Vagina (tissue), 2 donors: ENCODE measurements at regions not wholly inside any gene's neighbourhood (a gene's known extent, or its start where the extent isn't known, plus 50 kb on each side); places are given as distances from the start of the nearest gene placed in this dataset.

ENCODE experiments used
- POLR2A ChIP-seq, 2 donors: fragments of 450-650 bp; IDR thresholded peaks; one replicate each; pipeline ENCODE4 v1.6.1; 2017; ENCODE audit warnings: antibody characterized with exemption in 2 of 2, mild to moderate bottlenecking in 2 of 2, moderate library complexity in 2 of 2
- POLR2AphosphoS5 ChIP-seq, 2 donors: sonication (generic); formaldehyde crosslinking; IDR thresholded peaks; one replicate each; pipeline ENCODE4 v1.9.0; 2017; ENCODE audit warnings: antibody characterized with exemption in 2 of 2, mild to moderate bottlenecking in 2 of 2, low read depth in 1 of 2; ENCODE audit not compliant: insufficient read depth in 1 of 2
- TF ChIP-seq, protein P1 (sequence below), 3 experiments: fragments of 450-650 bp in 2 of 3; fragments of 200-600 bp in 1 of 3; sonication (generic) in 1 of 3; IDR thresholded peaks; one replicate each; pipeline ENCODE4 v1.5.1; 2017 to 2019; ENCODE audit warnings: antibody characterized with exemption in 3 of 3, mild to moderate bottlenecking in 2 of 3, moderate library complexity in 2 of 3

DNA sequence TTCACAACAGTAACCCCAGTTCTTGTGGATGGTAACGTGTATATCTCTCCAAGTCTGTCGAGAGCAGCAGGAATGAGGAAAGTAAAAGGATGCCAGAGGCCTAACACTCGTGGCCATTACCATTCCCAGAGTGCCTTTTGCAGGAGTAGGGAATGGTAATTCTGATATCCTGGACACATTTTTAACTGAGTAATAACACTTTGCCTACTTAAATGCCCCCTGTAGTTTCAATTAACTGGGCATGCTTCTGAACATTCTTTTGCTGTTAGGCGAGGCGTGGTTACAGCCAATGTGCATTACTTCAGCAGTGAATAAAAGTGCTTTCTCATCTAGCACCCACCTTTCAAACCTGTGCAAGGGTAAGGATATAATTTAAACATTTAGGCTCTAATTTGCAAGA is 258.5 kb upstream of the ADGRL2 start:
- no peak for TF ChIP-seq POLR2AphosphoS5 (IDR thresholded peaks at IDR 0.05; ENCODE audit: insufficient read depth in 1 of 2, low read depth in 1 of 2)
- TF ChIP-seq, protein P1, sequence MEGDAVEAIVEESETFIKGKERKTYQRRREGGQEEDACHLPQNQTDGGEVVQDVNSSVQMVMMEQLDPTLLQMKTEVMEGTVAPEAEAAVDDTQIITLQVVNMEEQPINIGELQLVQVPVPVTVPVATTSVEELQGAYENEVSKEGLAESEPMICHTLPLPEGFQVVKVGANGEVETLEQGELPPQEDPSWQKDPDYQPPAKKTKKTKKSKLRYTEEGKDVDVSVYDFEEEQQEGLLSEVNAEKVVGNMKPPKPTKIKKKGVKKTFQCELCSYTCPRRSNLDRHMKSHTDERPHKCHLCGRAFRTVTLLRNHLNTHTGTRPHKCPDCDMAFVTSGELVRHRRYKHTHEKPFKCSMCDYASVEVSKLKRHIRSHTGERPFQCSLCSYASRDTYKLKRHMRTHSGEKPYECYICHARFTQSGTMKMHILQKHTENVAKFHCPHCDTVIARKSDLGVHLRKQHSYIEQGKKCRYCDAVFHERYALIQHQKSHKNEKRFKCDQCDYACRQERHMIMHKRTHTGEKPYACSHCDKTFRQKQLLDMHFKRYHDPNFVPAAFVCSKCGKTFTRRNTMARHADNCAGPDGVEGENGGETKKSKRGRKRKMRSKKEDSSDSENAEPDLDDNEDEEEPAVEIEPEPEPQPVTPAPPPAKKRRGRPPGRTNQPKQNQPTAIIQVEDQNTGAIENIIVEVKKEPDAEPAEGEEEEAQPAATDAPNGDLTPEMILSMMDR (IDR thresholded peaks at IDR 0.05): no peak
- no peak for TF ChIP-seq POLR2A (IDR thresholded peaks at IDR 0.05)
